Fibroblast of the conjunctiva (primary cell): ENCODE measurements at regions not wholly inside any gene's neighbourhood (a gene's known extent, or its start where the extent isn't known, plus 50 kb on each side); places are given as distances from the start of the nearest gene placed in this dataset.
"Not testable (repeated sequence)": the region's sequence is repeated elsewhere in the genome, so short reads cannot be mapped to it uniquely, and the experiment has no call there.

Experiments
- DNase-seq: peaks from one replicate; pipeline ENCODE4 v3.0.0-alpha.2; 2010; ENCODE audit warnings: low read depth

- no peak for DNase-seq
These were observed 200.8 kb upstream of the SGCG start for GRCh38 chr13:22979952-22980351.

GRCh38 chr13:22980936-22981335, 199.8 kb upstream of the SGCG start:
- no peak for DNase-seq

- DNase-seq: no peak
These were observed 187.6 kb upstream of the SGCG start for GRCh38 chr13:22993148-22993547.

- no peak for DNase-seq
These were observed 177.3 kb upstream of the SGCG start for GRCh38 chr13:23003446-23003845.

GRCh38 chr13:23007426-23007825, 173.4 kb upstream of the SGCG start:
- no peak for DNase-seq

GRCh38 chr13:23018143-23018542, 162.6 kb upstream of the SGCG start:
- no peak for DNase-seq

- DNase-seq: peak; percentile 29
These were observed 160.4 kb upstream of the SGCG start for GRCh38 chr13:23020246-23020843.

GRCh38 chr13:23021906-23022305, 158.9 kb upstream of the SGCG start:
- DNase-seq: no peak

- DNase-seq: no peak
These were observed 158.1 kb upstream of the SGCG start for GRCh38 chr13:23022704-23023103.

- no peak for DNase-seq
These were observed 154.7 kb upstream of the SGCG start for GRCh38 chr13:23025864-23026608.

- no peak for DNase-seq
These were observed 141.4 kb upstream of the SGCG start for GRCh38 chr13:23039266-23039935.

GRCh38 chr13:23042181-23042580, 138.6 kb upstream of the SGCG start:
- DNase-seq: no peak

- DNase-seq: no peak
These were observed 135.9 kb upstream of the SGCG start for GRCh38 chr13:23044906-23045305.

GRCh38 chr13:23050126-23050525, 130.7 kb upstream of the SGCG start:
- DNase-seq: no peak

- not testable (repeated sequence) for DNase-seq
These were observed 127.1 kb upstream of the SGCG start for GRCh38 chr13:23053711-23054110.

- DNase-seq: no peak
These were observed 121.6 kb upstream of the SGCG start for GRCh38 chr13:23059173-23059572.

GRCh38 chr13:23060959-23061358, 119.8 kb upstream of the SGCG start:
- no peak for DNase-seq

GRCh38 chr13:23067129-23067528, 113.7 kb upstream of the SGCG start:
- DNase-seq: no peak

GRCh38 chr13:23069566-23069965, 111.2 kb upstream of the SGCG start:
- DNase-seq: peak; percentile 28

- no peak for DNase-seq
These were observed 106.5 kb upstream of the SGCG start for GRCh38 chr13:23074075-23074828.

- no peak for DNase-seq
These were observed 99.6 kb upstream of the SGCG start for GRCh38 chr13:23081220-23081619.

GRCh38 chr13:23081901-23082300, 98.9 kb upstream of the SGCG start:
- DNase-seq: no peak
